ENCODE measurements at regions not wholly inside any gene's neighbourhood (a gene's known extent, or its start where the extent isn't known, plus 50 kb on each side); places are given as distances from the start of the nearest gene placed in this dataset.

GRCh38 chr2:164078421-164078820, 342.6 kb upstream of the FIGN start:
- WGBS, 2 experiments (ENCODE audit: extremely low coverage in 1 of 2, insufficient coverage in 1 of 2, insufficient read length in 1 of 2, insufficient replicate concordance in 2 of 2, low coverage in 1 of 2, low lambda C conversion rate in 2 of 2, missing lambda C conversion rate in 1 of 2), result 92% methylated on average over 4 of the region's 4 CpGs; no CpG with 5 or more reads in 1 of the 2 experiments
- Histone ChIP-seq H2BK12ac (ENCODE audit: low read depth, low read length) (no peak overlapping the region), H3K9me3 (ENCODE audit: insufficient read depth in 2 of 2, low read depth in 1 of 2, low read length in 1 of 2) (no peaks in the 10 kb centered on the region), H4K20me1 (replicated peaks in 1 of 2; ENCODE audit: control insufficient read depth in 1 of 2, insufficient read depth in 2 of 2, low read length in 2 of 2) (no peaks in the 10 kb centered on the region), H3K23me2 (ENCODE audit: low read depth, low read length) (no peaks in the 10 kb centered on the region; the same call in 1 of the 2 replicates), H3K4me2 (ENCODE audit: insufficient read depth in 1 of 2, low read depth in 2 of 2, low read length in 2 of 2) (no peak overlapping the region), H3K79me1 (ENCODE audit: low read depth, low read length) (no peaks in the 10 kb centered on the region), H3K4ac (replicated peaks; ENCODE audit: insufficient read length, low read depth, low read length) (no peak overlapping the region), H2AK5ac (ENCODE audit: low read depth, low read length) (no peak overlapping the region), H4K91ac (replicated peaks; ENCODE audit: insufficient read length, low read length) (no peak overlapping the region), H3K18ac (ENCODE audit: extremely low read depth, low read length) (no peak overlapping the region), H4K8ac (ENCODE audit: extremely low read depth, insufficient read depth, low read length) (no peak overlapping the region), H2BK120ac (replicated peaks; ENCODE audit: low read depth, low read length) (no peak overlapping the region), H2BK5ac (ENCODE audit: low read depth, low read length) (no peak overlapping the region), H3K4me3 (ENCODE audit: extremely low read depth in 1 of 4, insufficient read depth in 2 of 4, low read depth in 3 of 4, low read length in 4 of 4) (no peak overlapping the region), H3K79me2 (ENCODE audit: control insufficient read depth in 1 of 2, insufficient read depth in 2 of 2, low read length in 2 of 2) (no peaks in the 10 kb centered on the region), H2BK20ac (ENCODE audit: low read length) (no peak overlapping the region), H4K5ac (ENCODE audit: insufficient read length, low read depth, low read length) (no peak overlapping the region), H3K27ac (ENCODE audit: low read depth, low read length) (no peak overlapping the region), H2BK15ac (ENCODE audit: low read length) (no peak overlapping the region), H3K4me1 (replicated peaks in 1 of 4; ENCODE audit: control insufficient read depth in 3 of 4, insufficient read depth in 4 of 4, low read length in 3 of 4) (no peaks in the 10 kb centered on the region), H2AFZ (ENCODE audit: low read length) (no peak overlapping the region), H3K27me3 (replicated peaks in 1 of 4; ENCODE audit: control insufficient read depth in 3 of 4, extremely low read depth in 1 of 4, insufficient read depth in 3 of 4, low read length in 3 of 4) (no peaks in the 10 kb centered on the region), H3K9ac (replicated peaks in 1 of 4; ENCODE audit: extremely low read depth in 1 of 4, low read depth in 3 of 4, low read length in 3 of 4) (no peak overlapping the region), H3K56ac (replicated peaks; ENCODE audit: insufficient read length, low read depth, low read length) (no peak overlapping the region), H3K23ac (ENCODE audit: insufficient read length) (no peak overlapping the region), H3K36me3 (ENCODE audit: control insufficient read depth in 2 of 4, insufficient read depth in 4 of 4, low read length in 3 of 4) (no peaks in the 10 kb centered on the region), H3K14ac (ENCODE audit: insufficient read length) (no peak overlapping the region)
- FAIRE-seq, result no peak
- TF ChIP-seq BCL11A (IDR thresholded peaks at IDR 0.05; ENCODE audit: low read depth in 2 of 2, low read length in 2 of 2) (no peak), MAFK (IDR thresholded peaks at IDR 0.05; ENCODE audit: low read depth, low read length) (no peak), RNF2 (IDR thresholded peaks at IDR 0.05; ENCODE audit: borderline replicate concordance, low read depth, low read length, missing control alignments, poor library complexity, severe bottlenecking) (no peak), CEBPB (IDR thresholded peaks at IDR 0.05; ENCODE audit: low read depth, low read length) (no peak), TCF12 (IDR thresholded peaks at IDR 0.05; ENCODE audit: low read depth, low read length) (no peak), TAF1 (IDR thresholded peaks at IDR 0.05; ENCODE audit: low read depth, low read length) (no peak), TAF7 (optimal IDR thresholded peaks at IDR 0.05; ENCODE audit: borderline replicate concordance, low read depth, low read length) (no peak), HDAC6 (IDR thresholded peaks at IDR 0.05; ENCODE audit: low read depth, low read length) (no peak), SP2 (IDR thresholded peaks at IDR 0.05; ENCODE audit: low read length) (no peak), SIRT6 (IDR thresholded peaks at IDR 0.05; ENCODE audit: low read length) (no peak), EZH2 (IDR thresholded peaks at IDR 0.05; ENCODE audit: low read depth, low read length, severe bottlenecking) (no peak), KDM4A (IDR thresholded peaks at IDR 0.05; ENCODE audit: low read depth, low read length, severe bottlenecking) (no peak)
- ChIA-PET POLR2A (ENCODE audit: partially characterized antibody) (no interaction called here), CTCF (ENCODE audit: partially characterized antibody) (interaction anchor here (1.2 to 1.5 kb wide), 2 partner anchors 18 to 607 kb away, joined by 3 read pairs; no protein-coding TSS in a partner anchor)
- no peak for DNase-seq (ENCODE audit: low read depth in 1 of 2, low spot score in 2 of 2)

Measured in H1 (cell line).